GM23338 (cell line): ENCODE measurements at regions not wholly inside any gene's neighbourhood (a gene's known extent, or its start where the extent isn't known, plus 50 kb on each side); places are given as distances from the start of the nearest gene placed in this dataset.

Source experiments
- ATAC-seq: fragments of 200-7000 bp; cut with Tn5 transposase; 3 replicates; pipeline ENCODE4 v1.9.1; 2020
- DNase-seq: peaks from one replicate; pipeline ENCODE4 v3.0.0-alpha.2; 2015; ENCODE audit warnings: low spot score
- H2AFZ ChIP-seq: fragments of 200-600 bp; sonication (generic); 2 replicates; pipeline ENCODE4 v1.8.0; 2016; ENCODE audit warnings: antibody characterized with exemption, mild to moderate bottlenecking, moderate library complexity
- H3F3A ChIP-seq: fragments of 200-600 bp; sonication (generic); replicated peaks from 2 replicates; pipeline ENCODE4 v1.8.0; 2017; ENCODE audit warnings: antibody characterized with exemption, mixed run types, low read depth
- H3K27ac ChIP-seq: fragments of 200-600 bp; sonication (generic); 2 replicates; pipeline ENCODE4 v1.6.1; 2016; ENCODE audit warnings: low read depth
- H3K27me3 ChIP-seq: fragments of 200-600 bp; sonication (generic); 2 replicates; pipeline ENCODE4 v1.8.0; 2016; ENCODE audit warnings: mild to moderate bottlenecking, mixed run types, moderate library complexity; ENCODE audit not compliant: insufficient read depth
- H3K36me3 ChIP-seq: fragments of 200-600 bp; sonication (generic); 2 replicates; pipeline ENCODE4 v1.8.0; 2016; ENCODE audit warnings: mild to moderate bottlenecking; ENCODE audit not compliant: insufficient read depth
- H3K4me1 ChIP-seq: fragments of 200-600 bp; sonication (generic); 2 replicates; pipeline ENCODE4 v1.8.0; 2016; ENCODE audit warnings: mild to moderate bottlenecking, moderate library complexity; ENCODE audit not compliant: insufficient read depth
- H3K4me2 ChIP-seq: fragments of 200-600 bp; sonication (generic); 2 replicates; pipeline ENCODE4 v1.7.1; 2017; ENCODE audit warnings: mixed run types
- H3K4me3 ChIP-seq: fragments of 200-600 bp; sonication (generic); 2 replicates; pipeline ENCODE4 v1.6.1; 2016; ENCODE audit warnings: mixed run types
- H3K79me2 ChIP-seq: fragments of 200-600 bp; sonication (generic); replicated peaks from 2 replicates; pipeline ENCODE4 v1.8.0; 2017; ENCODE audit warnings: mild to moderate bottlenecking; ENCODE audit not compliant: insufficient read depth
- H3K9me2 ChIP-seq: fragments of 200-600 bp; sonication (generic); 2 replicates; pipeline ENCODE4 v1.8.0; 2017; ENCODE audit not compliant: insufficient read depth
- H4K20me1 ChIP-seq: fragments of 200-600 bp; sonication (generic); replicated peaks from 2 replicates; pipeline ENCODE4 v1.8.0; 2017; ENCODE audit warnings: mild to moderate bottlenecking; ENCODE audit not compliant: insufficient read depth
- H3K27ac Mint-ChIP-seq: 2 replicates; pipeline ENCODE4 v1.8.0; 2020; ENCODE audit warnings: inconsistent platforms, mild to moderate bottlenecking, moderate library complexity, mixed read lengths
- H3K27me3 Mint-ChIP-seq: 3 replicates; pipeline ENCODE4 v1.8.0; 2022; ENCODE audit warnings: low read depth, mild to moderate bottlenecking, moderate library complexity, mixed read lengths, inconsistent platforms; ENCODE audit not compliant: insufficient read depth, poor library complexity
- H3K36me3 Mint-ChIP-seq: 3 replicates; pipeline ENCODE4 v1.8.0; 2021; ENCODE audit warnings: low read depth, mild to moderate bottlenecking, inconsistent platforms, moderate library complexity, mixed read lengths
- H3K4me1 Mint-ChIP-seq: 3 replicates; pipeline ENCODE4 v1.8.0; 2020; ENCODE audit warnings: mild to moderate bottlenecking, inconsistent platforms, mixed read lengths
- H3K4me3 Mint-ChIP-seq: 3 replicates; pipeline ENCODE4 v1.8.0; 2021; ENCODE audit warnings: moderate library complexity, mild to moderate bottlenecking, inconsistent platforms, mixed read lengths
- H3K9me3 Mint-ChIP-seq: 3 replicates; pipeline ENCODE4 v1.8.0; 2020; ENCODE audit warnings: moderate library complexity, mild to moderate bottlenecking, inconsistent platforms, mixed read lengths
- CTCF ChIP-seq, 2 experiments: fragments of 200-600 bp in 1 of 2; sonication (generic) in 1 of 2; conservative IDR thresholded peaks; 2 replicates each; pipeline versions ENCODE4 v1.5.1 to v1.6.1; 2016 to 2017; ENCODE audit warnings: antibody characterized with exemption in 2 of 2, low read depth in 2 of 2, mild to moderate bottlenecking in 2 of 2, moderate library complexity in 1 of 2
- ETS1 ChIP-seq: IDR thresholded peaks from 2 replicates; pipeline ENCODE4 v1.6.1; 2016; ENCODE audit warnings: antibody characterized with exemption
- JUNB ChIP-seq: IDR thresholded peaks from one replicate; pipeline ENCODE4 v1.6.1; 2016; ENCODE audit warnings: antibody characterized with exemption; ENCODE audit not compliant: unreplicated experiment
- NANOG ChIP-seq: IDR thresholded peaks from 2 replicates; pipeline ENCODE4 v1.6.1; 2016; ENCODE audit warnings: antibody characterized with exemption, borderline replicate concordance
- REST ChIP-seq: IDR thresholded peaks from one replicate; pipeline ENCODE4 v1.6.1; 2018; ENCODE audit warnings: antibody characterized with exemption; ENCODE audit not compliant: unreplicated experiment
- ZNF114 ChIP-seq: fragments of 250-450 bp; sonication (Bioruptor Pico); IDR thresholded peaks from 2 replicates; pipeline ENCODE4 v1.5.0; 2020; ENCODE audit warnings: mild to moderate bottlenecking, moderate library complexity
- ZNF462 ChIP-seq: fragments of 250-450 bp; sonication (Bioruptor Pico); IDR thresholded peaks from 2 replicates; pipeline ENCODE4 v1.5.0; 2020; ENCODE audit warnings: mild to moderate bottlenecking, moderate library complexity

GRCh38 chr17:54840885-54841591 lies 59.6 kb upstream of the TOM1L1 start:
- Histone ChIP-seq H3K27me3 (no peaks in the 10 kb centered on the region), H3K4me2 (no peak overlapping the region), H2AFZ (no peak overlapping the region), H3K36me3 (no peaks in the 10 kb centered on the region), H4K20me1 (no peaks in the 10 kb centered on the region), H3K79me2 (no peaks in the 10 kb centered on the region), H3K9me2 (no peaks in the 10 kb centered on the region), H3K4me1 (no peaks in the 10 kb centered on the region), H3F3A (no peaks in the 10 kb centered on the region), H3K4me3 (no peak overlapping the region), H3K27ac (no peak overlapping the region)
- DNase-seq (no peak), ATAC-seq (no peak)
- TF ChIP-seq JUNB (no peak), NANOG (no peak), CTCF (conservative IDR thresholded peaks at IDR 0.05; ENCODE audit: low read depth in 2 of 2) (no peak), ZNF114 (no peak), ZNF462 (CRISPR knock-in tag) (no peak), REST (no peak), ETS1 (no peak)
- no peaks in the 10 kb centered on the region for H3K27me3 Mint-ChIP-seq
- no peaks in the 10 kb centered on the region for H3K4me1 Mint-ChIP-seq
- peaks cover 4% of the 10 kb centered on the region; the same call in 2 of the 3 replicates for H3K36me3 Mint-ChIP-seq
- no peak overlapping the region for H3K4me3 Mint-ChIP-seq
- H3K9me3 Mint-ChIP-seq = peaks cover 18% of the 10 kb centered on the region
- no peak overlapping the region for H3K27ac Mint-ChIP-seq
